Endothelial cell of umbilical vein (primary cell): ENCODE measurements at regions not wholly inside any gene's neighbourhood (a gene's known extent, or its start where the extent isn't known, plus 50 kb on each side); places are given as distances from the start of the nearest gene placed in this dataset.

Experiments used
- CTCF ChIP-seq, 2 donors: IDR thresholded peaks; 1 replicate in 1 of 2; 2 replicates in 1 of 2; pipeline ENCODE4 v1.5.1; 2011; ENCODE audit warnings: low read length in 2 of 2, mild to moderate bottlenecking in 2 of 2, moderate library complexity in 2 of 2, control low read depth in 1 of 2, inconsistent platforms in 1 of 2, low read depth in 1 of 2; ENCODE audit not compliant: insufficient read depth in 1 of 2; ENCODE audit errors: extremely low read depth in 1 of 2
- GATA2 ChIP-seq: IDR thresholded peaks from 2 replicates; pipeline ENCODE4 v1.7.0; 2011; ENCODE audit warnings: low read depth, mild to moderate bottlenecking, moderate library complexity, mixed read lengths, low read length; ENCODE audit not compliant: insufficient read length, insufficient read depth
- JUN ChIP-seq: IDR thresholded peaks from 2 replicates; pipeline ENCODE4 v1.6.1; 2011; ENCODE audit warnings: borderline replicate concordance, low read depth; ENCODE audit not compliant: insufficient read length, insufficient read depth
- POLR2A ChIP-seq: IDR thresholded peaks from 2 replicates; pipeline ENCODE4 v1.6.1; 2012; ENCODE audit warnings: low read depth, mild to moderate bottlenecking, control low read depth, low read length

GRCh38 chr10:47098964-47099363, 187.7 kb downstream of the PTPN20 start:
- TF ChIP-seq GATA2 (no peak), CTCF (IDR thresholded peaks at IDR 0.05; ENCODE audit: extremely low read depth in 1 of 2, insufficient read depth in 1 of 2, low read depth in 1 of 2, low read length in 2 of 2) (no peak), POLR2A (no peak), JUN (no peak)
